ENCODE measurements at regions not wholly inside any gene's neighbourhood (a gene's known extent, or its start where the extent isn't known, plus 50 kb on each side); places are given as distances from the start of the nearest gene placed in this dataset.

DNA sequence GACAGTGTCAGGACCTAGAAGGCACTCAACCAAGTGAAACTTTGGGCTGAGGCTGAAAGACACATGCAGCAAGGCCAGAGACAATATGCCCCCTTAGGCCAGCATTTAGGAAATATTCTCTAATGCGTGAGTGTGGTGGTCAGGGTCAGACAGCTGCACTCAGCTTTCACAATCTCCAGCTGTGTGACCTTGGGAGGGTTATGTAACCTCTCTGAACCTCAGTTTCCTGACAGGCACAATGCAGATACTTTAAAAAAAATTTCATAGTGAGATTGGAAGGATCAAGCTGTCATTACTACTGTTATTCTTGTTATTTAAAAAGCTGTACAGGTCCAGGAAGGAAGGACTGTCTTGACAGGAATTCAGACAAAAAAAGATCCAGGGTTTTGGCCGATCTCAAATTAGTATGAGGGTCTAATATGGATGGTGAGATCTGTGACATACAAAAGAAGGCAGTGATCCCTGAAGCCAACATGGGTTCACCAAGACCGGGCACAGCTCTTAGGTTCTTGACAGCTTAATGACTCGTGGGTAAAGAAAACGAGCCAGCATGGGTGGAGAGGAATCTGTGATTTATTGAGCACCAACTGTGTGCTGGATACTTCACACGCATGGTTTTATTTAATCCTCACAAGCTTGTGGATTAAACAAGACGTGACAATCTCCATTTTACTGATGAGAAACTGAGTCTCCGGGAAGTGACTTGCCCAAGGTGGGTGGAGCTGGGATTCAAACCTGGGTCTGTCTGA is 54.6 kb upstream of the POU3F1 start:
- no peak for ATAC-seq (ENCODE audit: low read depth)
- no peaks in the 10 kb centered on the region for H3K4me1 Mint-ChIP-seq
- no peak overlapping the region for H3K4me3 Mint-ChIP-seq
- H3K36me3 Mint-ChIP-seq = no peaks in the 10 kb centered on the region
- no peak for DNase-seq (ENCODE audit: low spot score in 2 of 2)
- no peak overlapping the region for H3K27ac Mint-ChIP-seq
- H3K9me3 Mint-ChIP-seq = no peaks in the 10 kb centered on the region
- H3K27me3 Mint-ChIP-seq = peaks cover 3% of the 10 kb centered on the region

DNA sequence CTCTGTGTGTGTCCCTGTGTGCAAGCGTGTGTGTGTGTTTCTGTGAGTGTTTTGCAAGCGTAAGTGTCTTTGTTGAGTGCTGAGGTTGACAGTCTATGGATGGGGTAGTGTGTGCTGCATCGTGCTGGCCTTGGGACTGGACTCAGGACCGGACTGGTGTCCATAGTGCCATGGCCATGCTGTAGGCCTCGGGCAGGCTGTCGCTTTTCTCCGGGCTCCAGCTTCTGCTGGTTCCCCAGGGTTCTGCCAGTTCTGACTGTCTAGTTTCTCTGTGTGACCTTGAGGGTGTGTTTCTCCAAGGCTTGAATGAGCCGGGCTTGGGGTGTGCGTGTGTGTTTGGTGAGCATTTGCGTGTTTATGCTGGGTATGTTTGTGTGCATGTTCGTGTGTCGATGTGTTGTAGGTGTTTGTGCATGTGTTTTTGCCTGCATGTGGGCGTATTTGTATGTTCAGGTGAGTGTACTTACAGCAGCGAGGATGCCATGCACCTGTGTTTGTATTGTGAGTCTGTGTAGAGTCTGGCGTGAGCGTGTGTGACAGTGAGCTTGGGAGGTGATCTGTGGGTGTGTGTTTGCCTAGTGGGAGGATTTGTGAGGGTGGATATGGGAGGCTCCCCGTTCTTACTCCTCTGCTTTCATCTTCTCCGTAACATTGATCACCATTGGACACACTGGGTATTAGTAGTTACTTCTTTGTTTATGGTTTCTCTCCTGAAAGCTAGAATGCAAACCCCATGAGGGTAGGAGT is 51.7 kb upstream of the POU3F1 start:
- ATAC-seq (ENCODE audit: low read depth) = no peak
- peaks cover 7% of the 10 kb centered on the region for H3K4me1 Mint-ChIP-seq
- H3K27ac Mint-ChIP-seq = no peak overlapping the region
- H3K36me3 Mint-ChIP-seq = no peaks in the 10 kb centered on the region
- H3K27me3 Mint-ChIP-seq = peaks cover 5% of the 10 kb centered on the region
- H3K9me3 Mint-ChIP-seq = no peaks in the 10 kb centered on the region
- no peak overlapping the region for H3K4me3 Mint-ChIP-seq
- no peak for DNase-seq (ENCODE audit: low spot score in 2 of 2)

DNA sequence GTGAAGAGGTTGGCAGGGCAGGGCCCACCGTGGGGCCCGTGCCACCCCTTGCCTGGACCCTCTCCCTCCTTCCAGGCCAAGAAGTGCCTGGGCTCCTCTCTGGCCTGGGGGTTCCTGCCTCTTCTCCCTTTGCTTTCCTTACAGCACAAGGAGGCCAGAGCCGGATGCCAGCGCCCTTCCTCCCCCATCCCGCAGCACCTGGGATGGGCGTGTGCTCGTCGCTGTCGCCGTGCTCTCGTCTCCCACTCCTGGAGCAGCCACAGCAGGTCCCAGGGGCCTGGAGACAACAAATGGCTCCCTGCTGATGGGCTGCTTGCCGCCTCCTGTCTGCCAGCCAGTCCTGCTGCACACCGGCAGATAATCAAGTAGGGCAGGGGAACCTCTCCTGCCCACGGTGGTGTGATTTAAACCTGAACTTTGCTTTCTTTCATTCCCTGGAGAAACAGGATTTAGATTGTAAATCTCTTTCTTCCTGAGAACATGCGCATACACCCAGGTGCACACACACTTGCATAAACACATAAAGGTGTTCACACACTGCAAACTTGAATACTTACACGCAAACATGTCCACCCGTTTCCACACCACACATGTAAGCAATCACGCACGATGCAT is 50.8 kb upstream of the POU3F1 start:
- no peak overlapping the region for H3K27ac Mint-ChIP-seq
- ATAC-seq (ENCODE audit: low read depth) = no peak
- H3K4me1 Mint-ChIP-seq = peaks cover 8% of the 10 kb centered on the region
- no peaks in the 10 kb centered on the region for H3K36me3 Mint-ChIP-seq
- peaks cover 9% of the 10 kb centered on the region for H3K27me3 Mint-ChIP-seq
- DNase-seq (ENCODE audit: low spot score in 2 of 2) = no peak
- no peaks in the 10 kb centered on the region for H3K9me3 Mint-ChIP-seq
- H3K4me3 Mint-ChIP-seq = no peak overlapping the region

All from memory B cell (primary cell).